ENCODE measurements at regions not wholly inside any gene's neighbourhood (a gene's known extent, or its start where the extent isn't known, plus 50 kb on each side); places are given as distances from the start of the nearest gene placed in this dataset.
"Not testable (repeated sequence)": the region's sequence is repeated elsewhere in the genome, so short reads cannot be mapped to it uniquely, and the experiment has no call there.

DNA sequence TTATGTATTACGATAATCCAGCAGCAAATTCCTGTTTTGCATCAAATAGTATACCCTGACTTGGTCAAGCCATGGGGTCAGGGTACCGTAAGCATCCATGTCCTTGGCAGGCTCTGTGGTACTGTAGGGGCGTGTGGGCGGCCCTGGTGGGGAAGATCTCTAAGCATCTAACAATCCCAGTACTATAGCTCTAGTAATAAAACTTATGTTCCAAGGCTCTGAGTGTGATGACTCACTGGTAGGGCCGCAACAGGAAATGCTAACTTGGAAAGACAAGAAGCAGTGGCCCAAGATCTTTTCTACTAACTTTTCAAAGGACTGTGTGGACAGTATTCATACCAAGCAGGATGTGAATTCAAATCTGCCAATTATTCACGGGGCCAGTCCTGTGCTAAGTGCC is 63.8 kb downstream of the CLEC18A start:
- DNase-seq (ENCODE audit: insufficient read length, low spot score), result not testable (repeated sequence)
- FAIRE-seq, result peak; percentile 76

DNA sequence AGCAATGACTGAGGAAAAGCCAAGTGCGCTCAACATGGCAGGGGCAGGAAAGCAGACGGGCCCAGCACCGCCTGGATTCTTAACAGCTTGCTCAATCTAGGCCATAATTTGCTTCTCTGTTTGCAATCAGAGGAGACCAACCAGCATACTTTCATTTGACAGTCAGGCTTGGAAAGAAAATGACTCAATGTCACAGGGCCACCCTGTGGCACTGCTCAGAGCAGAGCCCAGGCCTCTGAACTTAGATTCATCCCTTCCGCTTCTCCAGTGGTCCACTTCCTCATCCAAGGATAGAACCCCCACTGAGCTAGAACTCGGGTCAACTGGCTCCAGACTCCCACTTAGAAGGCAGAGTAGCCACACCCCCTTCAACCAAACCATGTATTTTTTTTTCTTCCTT is 65.6 kb downstream of the CLEC18A start:
- DNase-seq (ENCODE audit: insufficient read length, low spot score); FAIRE-seq: not testable (repeated sequence)

DNA sequence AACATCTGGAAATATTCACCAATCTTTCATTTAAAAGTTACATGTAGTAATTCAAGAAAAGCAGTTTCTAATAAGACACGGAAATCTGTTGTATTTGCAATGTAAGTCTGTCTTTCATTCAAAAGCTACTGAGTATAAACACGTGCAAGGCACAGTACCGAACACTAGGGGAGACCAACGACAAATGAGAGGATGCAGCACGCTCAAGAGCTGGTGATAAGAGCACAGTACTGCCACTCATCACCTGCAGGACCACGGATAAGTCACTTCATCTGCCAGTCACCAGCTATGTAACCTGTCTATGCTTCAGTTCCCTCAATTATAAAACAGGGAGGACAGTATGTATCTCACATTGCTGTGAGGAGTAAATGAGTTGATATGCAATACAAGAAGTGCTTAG is 67.1 kb downstream of the CLEC18A start:
- no peak for TF ChIP-seq POLR2A (IDR thresholded peaks at IDR 0.05; ENCODE audit: low read depth, low read length)
- FAIRE-seq (no peak), DNase-seq (ENCODE audit: insufficient read length, low spot score) (peak; percentile 2)

DNA sequence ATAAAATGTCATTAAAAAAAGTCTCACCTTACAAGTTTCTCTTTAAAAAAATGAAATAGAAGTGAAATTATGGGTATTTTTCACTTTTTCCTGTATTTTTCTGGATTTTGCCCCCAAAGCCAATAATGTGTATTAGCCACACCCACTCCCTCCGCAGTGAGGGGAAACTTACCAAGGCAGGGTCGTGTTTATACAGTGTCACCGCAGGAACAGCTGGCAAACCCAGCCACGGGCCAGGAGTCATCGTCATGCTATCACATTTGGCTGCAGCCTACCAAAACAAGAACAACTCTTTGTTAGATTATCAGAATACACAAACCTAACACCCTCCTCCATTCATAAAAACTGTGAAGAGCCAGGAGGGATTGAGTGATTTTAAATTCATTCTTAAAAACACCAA is 72.1 kb downstream of the CLEC18A start:
- FAIRE-seq; DNase-seq (ENCODE audit: insufficient read length, low spot score): not testable (repeated sequence)

DNA sequence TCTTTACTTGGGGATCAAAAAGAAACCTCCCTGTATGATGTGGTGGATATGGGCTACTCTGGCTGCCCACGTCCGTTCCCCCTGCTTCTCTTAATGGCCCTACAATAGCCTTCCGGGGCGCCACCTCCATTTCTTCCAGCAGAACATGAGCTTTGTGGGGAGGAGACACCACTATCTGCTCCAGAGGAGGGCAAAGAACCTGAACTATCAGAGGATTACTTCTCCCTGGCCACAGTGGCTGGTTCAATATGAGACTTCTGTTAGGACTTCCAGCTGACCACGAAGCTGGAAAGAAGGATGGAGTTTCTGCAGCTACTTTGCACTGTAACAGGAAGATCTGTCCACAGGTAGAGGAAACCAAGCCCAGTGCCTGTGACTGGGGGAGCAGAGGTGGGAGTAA is 72.8 kb downstream of the CLEC18A start:
- not testable (repeated sequence) for FAIRE-seq; DNase-seq (ENCODE audit: insufficient read length, low spot score)

DNA sequence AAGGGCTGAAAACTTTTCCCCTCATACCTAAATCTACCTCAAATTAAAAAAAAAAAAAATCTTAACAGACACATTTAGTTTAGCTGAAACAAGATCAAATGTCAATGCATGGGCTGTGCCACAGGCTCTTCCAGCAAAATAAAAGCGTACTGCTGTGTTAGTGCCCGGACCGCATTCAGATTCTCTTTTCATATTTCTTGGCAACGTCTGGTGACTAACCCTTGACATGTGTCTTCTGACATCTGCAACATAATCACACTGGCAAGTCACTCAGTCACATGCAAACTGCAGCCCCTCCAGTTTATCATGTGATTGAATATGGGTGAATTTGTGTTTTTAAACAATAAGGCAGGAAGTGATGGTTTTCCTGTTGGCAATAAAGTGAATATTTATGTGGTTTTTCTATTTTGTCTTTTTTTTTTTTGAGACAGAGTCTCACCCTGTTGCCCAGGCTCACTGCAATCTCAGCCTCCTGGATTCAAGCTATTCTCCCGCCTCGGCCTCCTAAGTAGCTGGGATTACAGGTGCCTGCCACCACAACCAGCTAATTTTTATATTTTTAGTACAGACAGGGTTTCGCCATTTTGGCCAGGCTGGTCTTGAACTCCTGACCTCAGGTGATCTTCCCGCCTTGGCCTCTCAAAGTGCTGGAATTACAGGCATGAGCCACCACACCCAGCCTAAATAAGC is 75.2 kb downstream of the CLEC18A start:
- not testable (repeated sequence) for DNase-seq (ENCODE audit: insufficient read length, low spot score)

DNA sequence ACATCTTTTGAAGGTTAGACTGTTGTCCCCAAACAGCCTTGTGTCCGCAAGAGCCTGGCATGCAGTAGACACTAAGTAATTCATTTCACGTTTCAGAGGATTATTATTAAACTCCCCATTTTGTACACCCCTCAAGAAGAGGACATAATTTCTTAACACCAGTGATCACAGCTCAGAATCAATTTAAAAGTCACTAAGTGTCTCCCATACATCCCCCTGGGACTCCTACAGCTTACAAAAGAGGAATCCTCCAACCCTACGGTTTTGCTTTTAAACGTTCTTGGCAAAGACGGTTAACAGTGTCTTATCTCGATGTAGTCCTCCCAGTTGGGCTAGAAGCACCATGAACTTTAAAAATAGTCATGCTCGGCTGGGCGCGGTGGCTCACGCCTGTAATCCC is 81.2 kb upstream of the PDPR start:
- FAIRE-seq, result peak; percentile 30
- DNase-seq (ENCODE audit: insufficient read length, low spot score), result not testable (repeated sequence)

More for the DNA sequence above, 75.2 kb downstream of the CLEC18A start:
- FAIRE-seq, result peak; percentile 92

DNA sequence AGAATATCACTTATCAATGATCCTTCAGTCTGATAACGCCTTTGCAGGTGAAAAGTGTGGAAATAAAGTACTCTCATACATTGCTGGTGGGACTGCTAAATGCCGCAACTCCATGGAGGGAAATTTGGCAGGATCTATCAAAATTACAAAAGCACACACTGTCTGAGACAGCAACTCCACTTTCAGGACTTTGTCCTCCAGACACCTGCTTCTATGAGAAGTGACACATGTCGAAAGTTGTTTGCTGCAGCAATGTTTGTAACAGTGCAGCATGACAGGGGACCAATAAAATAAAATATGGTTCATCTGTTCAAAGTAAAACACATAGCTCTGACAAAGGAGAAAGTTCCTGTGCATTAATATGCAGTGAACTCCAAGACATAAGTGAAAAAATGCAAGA is 76.2 kb upstream of the PDPR start:
- FAIRE-seq, result not testable (repeated sequence)

DNA sequence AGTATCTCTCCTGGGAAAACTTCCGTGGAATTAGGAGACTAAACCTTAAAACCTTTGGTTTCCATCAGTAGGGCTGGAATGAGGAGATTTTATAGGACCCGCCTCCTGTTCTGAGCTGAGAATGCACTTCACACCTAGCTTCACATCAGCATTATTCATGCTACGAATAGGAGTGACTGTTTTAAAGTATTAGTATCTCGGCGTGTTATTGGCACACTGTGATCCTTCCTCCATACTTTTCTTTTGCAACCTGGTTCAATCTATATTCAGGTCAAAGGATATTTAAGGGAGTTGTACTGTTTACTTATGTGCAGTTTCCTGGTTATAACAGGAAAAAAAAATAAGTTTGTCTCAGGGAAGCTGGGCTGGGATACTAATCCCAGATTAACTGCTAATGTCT is 73.6 kb upstream of the PDPR start:
- FAIRE-seq; DNase-seq (ENCODE audit: insufficient read length, low spot score): not testable (repeated sequence)

More for the DNA sequence above, 76.2 kb upstream of the PDPR start:
- DNase-seq (ENCODE audit: insufficient read length, low spot score), result not testable (repeated sequence)

DNA sequence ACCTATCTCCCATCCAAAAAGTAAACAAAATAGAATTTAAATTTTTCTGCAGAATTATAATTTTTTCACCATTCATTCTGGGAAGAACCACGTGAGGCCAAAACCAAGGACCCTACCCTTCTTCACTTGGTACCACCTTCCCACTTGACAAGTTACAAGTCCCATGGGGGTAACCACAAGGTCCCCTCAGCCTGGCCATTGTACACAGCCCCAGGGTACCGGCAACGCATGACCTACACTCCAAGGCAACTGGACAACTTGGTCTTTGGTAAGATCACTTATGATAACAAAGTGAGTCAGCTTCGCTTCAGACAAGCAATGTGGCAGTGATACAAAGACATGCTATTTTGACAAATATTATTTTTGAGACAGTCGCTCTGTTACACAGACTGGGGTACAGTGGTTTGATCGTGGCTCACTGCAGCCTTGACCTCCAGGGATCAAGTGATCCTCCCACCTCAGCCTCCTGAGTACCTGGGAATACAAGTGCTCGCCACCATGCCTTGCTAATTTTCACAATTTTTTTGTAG is 70.5 kb upstream of the PDPR start:
- not testable (repeated sequence) for DNase-seq (ENCODE audit: insufficient read length, low spot score); FAIRE-seq

DNA sequence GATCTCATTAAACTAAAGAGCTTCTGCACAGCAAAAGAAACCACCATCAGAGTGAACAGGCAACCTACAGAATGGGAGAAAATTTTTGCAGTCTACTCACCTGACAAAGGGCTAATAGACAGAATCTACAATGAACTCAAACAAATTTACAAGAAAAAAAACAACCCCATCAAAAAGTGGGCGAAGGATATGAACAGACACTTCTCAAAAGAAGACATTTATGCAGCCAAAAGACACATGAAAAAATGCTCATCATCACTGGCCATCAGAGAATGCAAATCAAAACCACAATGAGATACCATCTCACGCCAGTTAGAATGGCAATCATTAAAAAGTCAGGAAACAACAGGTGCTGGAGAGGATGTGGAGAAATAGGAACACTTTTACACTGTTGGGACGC is 67.6 kb upstream of the PDPR start:
- not testable (repeated sequence) for DNase-seq (ENCODE audit: insufficient read length, low spot score); FAIRE-seq

DNA sequence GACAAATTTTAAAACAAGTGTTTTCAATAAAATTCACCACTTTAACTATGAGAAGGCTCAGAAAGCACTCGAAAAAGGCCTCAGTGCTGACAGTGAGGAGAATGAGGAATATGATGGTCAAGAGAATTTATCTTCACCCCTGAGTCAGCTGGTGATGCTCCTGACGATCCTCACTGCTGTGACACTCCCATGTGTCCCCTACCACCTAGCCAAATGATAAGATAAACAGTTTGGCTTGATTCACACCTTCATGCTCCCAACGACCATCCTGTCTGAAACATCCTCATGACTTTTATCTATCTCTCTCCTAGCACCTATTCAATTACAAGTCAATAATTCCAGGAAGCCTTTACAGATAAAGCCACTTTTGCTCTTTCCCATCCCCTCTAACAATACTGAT is 66.0 kb upstream of the PDPR start:
- not testable (repeated sequence) for FAIRE-seq; DNase-seq (ENCODE audit: insufficient read length, low spot score)

DNA sequence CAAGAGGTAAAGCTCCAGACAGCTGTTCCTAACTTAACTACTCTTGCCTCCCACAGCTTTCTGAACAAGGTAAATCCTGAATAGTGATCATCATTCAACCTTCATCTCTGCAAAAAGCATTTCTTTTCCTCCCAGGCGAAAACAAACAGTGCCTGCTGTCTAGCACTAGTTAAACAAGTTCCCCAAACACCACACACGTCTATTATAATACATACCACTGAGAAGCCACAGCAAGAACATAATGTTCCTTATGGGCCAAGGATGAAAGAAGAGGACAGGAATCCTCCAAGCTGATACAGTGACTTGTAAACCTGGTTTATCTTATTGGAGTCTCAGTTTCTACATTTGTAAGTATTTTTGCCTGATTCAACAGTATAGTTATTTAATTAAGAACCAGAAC is 56.1 kb upstream of the PDPR start:
- peak; percentile 53 for FAIRE-seq
- not testable (repeated sequence) for DNase-seq (ENCODE audit: insufficient read length, low spot score)

DNA sequence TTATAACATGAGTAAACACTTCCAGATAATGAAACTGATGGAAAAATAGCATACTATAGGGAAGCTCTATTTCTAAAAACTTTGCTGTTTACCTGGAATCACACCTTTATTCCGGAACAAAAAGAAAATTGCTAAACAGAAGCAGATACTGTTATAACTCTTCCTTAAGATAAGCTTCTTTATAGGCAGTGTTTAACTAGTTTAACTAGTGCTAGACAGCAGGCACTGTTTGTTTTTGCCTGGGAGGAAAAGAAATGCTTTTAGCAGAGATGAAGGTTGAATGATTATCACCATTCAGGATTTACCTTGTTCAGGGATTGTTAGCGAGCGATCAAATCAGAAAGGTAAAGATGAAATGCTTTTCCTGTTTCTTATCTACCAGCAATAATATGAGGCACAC is 54.7 kb upstream of the PDPR start:
- FAIRE-seq, result not testable (repeated sequence)

DNA sequence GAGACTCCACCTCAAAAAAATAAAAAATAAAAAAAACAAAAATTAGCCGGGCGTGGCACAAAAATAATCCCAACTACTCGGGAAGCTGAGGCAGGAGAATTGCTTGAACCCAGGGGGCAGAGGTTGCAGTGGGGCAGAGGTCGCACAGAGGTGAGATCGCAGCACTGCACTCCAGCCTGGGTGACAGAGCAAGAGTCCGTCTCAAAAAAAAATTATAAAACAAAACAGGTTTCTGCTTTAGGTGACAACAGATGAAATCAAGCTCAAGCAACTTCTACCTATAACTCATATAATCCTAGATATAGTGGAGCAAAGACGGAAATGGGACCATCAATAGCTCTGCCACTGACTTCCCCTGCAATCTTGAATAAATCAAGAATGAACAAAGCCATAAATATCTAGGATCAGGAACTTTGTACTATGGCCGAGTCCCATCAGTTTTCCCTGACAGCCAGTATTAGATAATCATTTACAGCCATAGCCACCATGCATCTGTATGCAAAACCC is 53.6 kb upstream of the PDPR start:
- not testable (repeated sequence) for FAIRE-seq; DNase-seq (ENCODE audit: insufficient read length, low spot score)

More for the DNA sequence above, 54.7 kb upstream of the PDPR start:
- not testable (repeated sequence) for DNase-seq (ENCODE audit: insufficient read length, low spot score)

DNA sequence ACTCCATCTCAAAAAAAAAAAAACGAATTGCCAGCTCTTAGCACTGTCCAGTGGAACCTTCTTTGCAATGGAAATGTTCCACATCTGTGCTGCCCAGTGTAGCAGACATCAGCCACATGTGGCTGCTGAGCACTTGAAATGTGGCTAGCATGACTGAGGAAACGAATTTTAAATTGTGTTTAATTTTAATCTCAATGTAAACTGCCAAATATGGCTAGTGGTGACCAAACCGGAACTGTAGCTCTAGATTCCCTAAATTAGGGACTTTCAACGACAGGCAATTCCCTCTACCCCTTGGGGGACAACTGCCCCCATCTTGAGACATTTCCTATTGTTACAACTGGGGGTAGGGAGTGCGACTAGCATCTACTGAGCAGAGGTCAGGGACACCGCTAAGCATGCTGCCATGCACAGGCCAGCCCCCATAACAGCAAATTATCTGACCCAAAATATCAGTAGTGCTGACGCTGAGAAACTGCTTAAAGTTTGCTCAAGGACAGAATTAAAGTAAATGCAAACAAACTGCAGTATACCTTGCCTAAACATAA is 52.4 kb upstream of the PDPR start:
- FAIRE-seq; DNase-seq (ENCODE audit: insufficient read length, low spot score): not testable (repeated sequence)

DNA sequence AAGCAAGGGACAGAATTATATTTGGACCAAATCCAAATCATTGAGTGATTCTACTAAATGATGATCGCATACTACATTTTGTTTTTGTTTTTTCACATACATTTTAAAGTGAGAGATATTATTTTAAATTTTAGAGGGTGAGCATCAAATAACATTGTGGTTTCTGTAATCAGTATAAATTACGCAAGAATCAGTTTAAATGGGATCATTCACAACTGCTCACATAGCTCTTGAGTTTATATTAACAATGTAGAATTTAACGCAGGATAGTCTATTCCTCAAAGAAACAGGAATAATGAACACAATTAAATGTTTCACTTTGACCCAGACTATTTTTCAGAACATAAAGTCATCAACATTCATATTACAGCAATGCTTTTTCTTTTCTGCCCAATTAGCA is 51.2 kb upstream of the PDPR start:
- DNase-seq (ENCODE audit: insufficient read length, low spot score); FAIRE-seq: not testable (repeated sequence)
